SK-N-SH (cell line): ENCODE measurements at regions not wholly inside any gene's neighbourhood (a gene's known extent, or its start where the extent isn't known, plus 50 kb on each side); places are given as distances from the start of the nearest gene placed in this dataset.

ENCODE experiments used
- CTCF ChIA-PET: fragments of 300-600, 350-600 bp; formaldehyde crosslinking; extraction: SDS; loops from one replicate; lab custom pipeline; 2021; lab: Yijun Ruan, JAX
- POLR2A ChIA-PET: fragments of 350-600 bp; sonication (Branson Sonifier 250); formaldehyde crosslinking; extraction: SDS; loops from one replicate; lab custom pipeline; 2020; ENCODE audit warnings: antibody characterized with exemption, inconsistent platforms; lab: Yijun Ruan, JAX
- DNase-seq: peaks from one replicate; pipeline ENCODE4 v3.0.0; 2012
- H2AFZ ChIP-seq: fragments of 200-600 bp; sonication (generic); 2 replicates; pipeline ENCODE4 v1.8.1; 2016; ENCODE audit warnings: antibody characterized with exemption, mild to moderate bottlenecking, low read depth
- H3F3A ChIP-seq: fragments of 200-600 bp; sonication (generic); replicated peaks from 2 replicates; pipeline ENCODE3; 2016; ENCODE audit warnings: antibody characterized with exemption, mild to moderate bottlenecking; ENCODE audit not compliant: insufficient read depth
- H3K27ac ChIP-seq, 2 experiments: fragments of 200-500 bp in 1 of 2; fragments of 200-600 bp in 1 of 2; sonication (Bioruptor generic) in 1 of 2; sonication (generic), shearing (Covaris generic) in 1 of 2; 2 replicates each; pipeline versions ENCODE4 v1.5.1 to v1.6.1; 2014 to 2016; ENCODE audit warnings: low read depth in 2 of 2, inconsistent platforms in 1 of 2, low read length in 1 of 2, mild to moderate bottlenecking in 1 of 2, mixed read lengths in 1 of 2
- H3K27me3 ChIP-seq: fragments of 200-600 bp; sonication (generic), shearing (Covaris generic); 2 replicates; pipeline ENCODE4 v1.6.1; 2016; ENCODE audit warnings: mixed run types; ENCODE audit not compliant: insufficient read depth
- H3K36me3 ChIP-seq, 2 experiments: fragments of 200-500 bp in 1 of 2; fragments of 200-600 bp in 1 of 2; sonication (Bioruptor generic) in 1 of 2; sonication (generic) in 1 of 2; replicated peaks in 1 of 2; 2 replicates each; pipeline versions ENCODE3 to v1.5.1; 2014 to 2016; ENCODE audit warnings: low read length in 1 of 2, mild to moderate bottlenecking in 1 of 2; ENCODE audit not compliant: insufficient read depth in 2 of 2, control insufficient read depth in 1 of 2
- H3K4me1 ChIP-seq, 2 experiments: fragments of 200-500 bp in 1 of 2; fragments of 200-600 bp in 1 of 2; sonication (Bioruptor generic) in 1 of 2; sonication (generic), shearing (Covaris generic) in 1 of 2; 2 replicates each; pipeline versions ENCODE4 v1.5.1 to v1.6.1; 2014 to 2016; ENCODE audit warnings: low read depth in 1 of 2, low read length in 1 of 2, mixed run types in 1 of 2; ENCODE audit not compliant: insufficient read depth in 2 of 2, control insufficient read depth in 1 of 2
- H3K4me2 ChIP-seq: fragments of 200-600 bp; sonication (generic), shearing (Covaris generic); 2 replicates; pipeline ENCODE4 v1.6.1; 2017; ENCODE audit warnings: mixed run types
- H3K4me3 ChIP-seq, 2 experiments: fragments of 200-500 bp in 1 of 2; fragments of 200-600 bp in 1 of 2; sonication (Bioruptor generic) in 1 of 2; sonication (generic), shearing (Covaris generic) in 1 of 2; 2 replicates each; pipeline versions ENCODE4 v1.5.1 to v1.8.1; 2014 to 2016; ENCODE audit warnings: low read depth in 2 of 2, inconsistent platforms in 1 of 2, low read length in 1 of 2, mild to moderate bottlenecking in 1 of 2, mixed read lengths in 1 of 2, moderate library complexity in 1 of 2
- H3K79me2 ChIP-seq: fragments of 200-600 bp; sonication (generic); 2 replicates; pipeline ENCODE4 v1.8.1; 2017; ENCODE audit warnings: mild to moderate bottlenecking; ENCODE audit not compliant: insufficient read depth
- H3K9ac ChIP-seq: fragments of 200-600 bp; sonication (generic); 2 replicates; pipeline ENCODE4 v1.6.1; 2017; ENCODE audit warnings: mixed run types
- H3K9me2 ChIP-seq: fragments of 200-600 bp; sonication (generic); 2 replicates; pipeline ENCODE4 v1.6.1; 2017; ENCODE audit warnings: mixed run types
- H3K9me3 ChIP-seq: fragments of 200-600 bp; sonication (generic); 2 replicates; pipeline ENCODE4 v1.6.1; 2017; ENCODE audit warnings: mixed run types, mild to moderate bottlenecking, moderate library complexity
- H4K20me1 ChIP-seq: fragments of 200-600 bp; sonication (generic); 2 replicates; pipeline ENCODE4 v1.6.1; 2017; ENCODE audit warnings: mild to moderate bottlenecking, mixed run types; ENCODE audit not compliant: insufficient read depth
- ELF1 ChIP-seq: IDR thresholded peaks from 2 replicates; pipeline ENCODE4 v1.4.0; 2012
- FOSL2 ChIP-seq: IDR thresholded peaks from 2 replicates; pipeline ENCODE4 v1.4.0; 2012; ENCODE audit warnings: low read depth, mild to moderate bottlenecking, moderate library complexity, borderline replicate concordance
- FOXJ3 ChIP-seq: sonication (generic); formaldehyde crosslinking; IDR thresholded peaks from 2 replicates; pipeline ENCODE4 v1.5.1; 2020; ENCODE audit warnings: mild to moderate bottlenecking, missing genetic modification reagents
- GABPA ChIP-seq: IDR thresholded peaks from 2 replicates; pipeline ENCODE4 v1.4.0; 2012; ENCODE audit warnings: low read depth, mild to moderate bottlenecking
- JUND ChIP-seq: IDR thresholded peaks from 2 replicates; pipeline ENCODE4 v1.4.0; 2012
- MEF2A ChIP-seq: IDR thresholded peaks from 2 replicates; pipeline ENCODE4 v1.4.0; 2012; ENCODE audit warnings: low read depth, borderline replicate concordance
- MXI1 ChIP-seq: IDR thresholded peaks from 2 replicates; pipeline ENCODE4 v1.6.1; 2012; ENCODE audit warnings: mild to moderate bottlenecking, low read depth, low read length, improper control_type of control experiment
- POLR2AphosphoS5 ChIP-seq: IDR thresholded peaks from 2 replicates; pipeline ENCODE4 v1.6.1; 2012; ENCODE audit warnings: low read depth, low read length
- RCOR1 ChIP-seq: fragments of 150-350 bp; IDR thresholded peaks from 2 replicates; pipeline ENCODE4 v1.6.1; 2017; ENCODE audit warnings: antibody characterized with exemption, low read length
- SIN3A ChIP-seq: IDR thresholded peaks from 2 replicates; pipeline ENCODE4 v1.6.1; 2012; ENCODE audit warnings: low read depth, mild to moderate bottlenecking, low read length, moderate library complexity, borderline replicate concordance
- TEAD4 ChIP-seq: IDR thresholded peaks from 2 replicates; pipeline ENCODE4 v1.4.0; 2012; ENCODE audit warnings: mild to moderate bottlenecking, borderline replicate concordance; ENCODE audit not compliant: insufficient read depth
- USF1 ChIP-seq: IDR thresholded peaks from 2 replicates; pipeline ENCODE4 v1.4.0; 2012; ENCODE audit warnings: low read depth, borderline replicate concordance
- WGBS: methylation state at CpG from one replicate; pipeline ENCODE4 v1.1.6; 2017; ENCODE audit warnings: low lambda C conversion rate; 5-methylcytosine and 5-hydroxymethylcytosine counted together
- TF ChIP-seq, protein P1 (sequence below): fragments of 150-350 bp; IDR thresholded peaks from 2 replicates; pipeline ENCODE4 v1.6.1; 2017; ENCODE audit warnings: antibody characterized with exemption, low read length, low read depth, borderline replicate concordance
- TF ChIP-seq, protein P2 (sequence below): IDR thresholded peaks from 2 replicates; pipeline ENCODE4 v1.4.0; 2012; ENCODE audit warnings: low read depth, borderline replicate concordance
- TF ChIP-seq, protein P3 (sequence below): fragments of 150-350 bp; IDR thresholded peaks from 2 replicates; pipeline ENCODE4 v1.6.1; 2016; ENCODE audit warnings: mild to moderate bottlenecking, low read depth, low read length

DNA sequence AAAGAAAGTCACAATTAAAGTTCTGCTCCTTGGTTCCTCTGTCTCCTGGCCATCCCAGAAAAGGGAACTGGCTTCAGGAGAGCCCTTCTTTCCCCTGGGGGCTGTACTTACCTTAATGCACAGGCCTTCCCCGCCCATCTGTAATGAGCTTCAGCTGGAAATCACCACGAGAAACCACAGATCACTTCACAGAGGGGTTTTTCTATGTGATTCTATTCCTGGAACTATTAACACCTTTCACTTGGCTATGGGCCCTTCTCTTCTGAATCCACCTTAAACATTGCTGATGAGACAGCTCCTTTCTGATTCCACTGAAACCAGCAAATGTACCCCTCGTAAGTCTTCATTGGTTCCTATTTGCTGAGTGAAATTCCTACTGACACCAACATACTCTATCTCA lies 80.7 kb downstream of the FOXF2 start:
- Histone ChIP-seq H3K4me1 (no peaks in the 10 kb centered on the region), H3F3A (no peaks in the 10 kb centered on the region), H3K4me3 (no peak overlapping the region), H3K4me2 (no peak overlapping the region), H2AFZ (no peak overlapping the region), H4K20me1 (no peaks in the 10 kb centered on the region), H3K9me3 (no peaks in the 10 kb centered on the region), H3K27me3 (peaks cover 51% of the 10 kb centered on the region; the same call in 1 of the 2 replicates), H3K36me3 (no peaks in the 10 kb centered on the region), H3K79me2 (no peaks in the 10 kb centered on the region), H3K27ac (no peak overlapping the region), H3K9ac (no peak overlapping the region), H3K9me2 (no peaks in the 10 kb centered on the region)
- TF ChIP-seq SIN3A = no peak
- TF ChIP-seq, protein P1, sequence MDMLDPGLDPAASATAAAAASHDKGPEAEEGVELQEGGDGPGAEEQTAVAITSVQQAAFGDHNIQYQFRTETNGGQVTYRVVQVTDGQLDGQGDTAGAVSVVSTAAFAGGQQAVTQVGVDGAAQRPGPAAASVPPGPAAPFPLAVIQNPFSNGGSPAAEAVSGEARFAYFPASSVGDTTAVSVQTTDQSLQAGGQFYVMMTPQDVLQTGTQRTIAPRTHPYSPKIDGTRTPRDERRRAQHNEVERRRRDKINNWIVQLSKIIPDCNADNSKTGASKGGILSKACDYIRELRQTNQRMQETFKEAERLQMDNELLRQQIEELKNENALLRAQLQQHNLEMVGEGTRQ = no peak
- TF ChIP-seq RCOR1 = no peak
- no peak for TF ChIP-seq ELF1
- TF ChIP-seq FOXJ3 (CRISPR knock-in tag) = no peak
- no peak for TF ChIP-seq POLR2AphosphoS5
- TF ChIP-seq JUND = no peak
- TF ChIP-seq, protein P2, sequence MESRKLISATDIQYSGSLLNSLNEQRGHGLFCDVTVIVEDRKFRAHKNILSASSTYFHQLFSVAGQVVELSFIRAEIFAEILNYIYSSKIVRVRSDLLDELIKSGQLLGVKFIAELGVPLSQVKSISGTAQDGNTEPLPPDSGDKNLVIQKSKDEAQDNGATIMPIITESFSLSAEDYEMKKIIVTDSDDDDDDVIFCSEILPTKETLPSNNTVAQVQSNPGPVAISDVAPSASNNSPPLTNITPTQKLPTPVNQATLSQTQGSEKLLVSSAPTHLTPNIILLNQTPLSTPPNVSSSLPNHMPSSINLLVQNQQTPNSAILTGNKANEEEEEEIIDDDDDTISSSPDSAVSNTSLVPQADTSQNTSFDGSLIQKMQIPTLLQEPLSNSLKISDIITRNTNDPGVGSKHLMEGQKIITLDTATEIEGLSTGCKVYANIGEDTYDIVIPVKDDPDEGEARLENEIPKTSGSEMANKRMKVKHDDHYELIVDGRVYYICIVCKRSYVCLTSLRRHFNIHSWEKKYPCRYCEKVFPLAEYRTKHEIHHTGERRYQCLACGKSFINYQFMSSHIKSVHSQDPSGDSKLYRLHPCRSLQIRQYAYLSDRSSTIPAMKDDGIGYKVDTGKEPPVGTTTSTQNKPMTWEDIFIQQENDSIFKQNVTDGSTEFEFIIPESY = no peak
- no peak for TF ChIP-seq FOSL2
- TF ChIP-seq TEAD4 = no peak
- TF ChIP-seq GABPA = no peak
- DNase-seq = no peak
- CTCF ChIA-PET = no interaction called here
- 6% methylated on average over 3 of the region's 3 CpGs for WGBS
- POLR2A ChIA-PET = no interaction called here

- H3F3A ChIP-seq = no peaks in the 10 kb centered on the region
- H3K9me3 ChIP-seq = no peaks in the 10 kb centered on the region
- H2AFZ ChIP-seq = no peak overlapping the region
- no peaks in the 10 kb centered on the region for H4K20me1 ChIP-seq
- CTCF ChIA-PET = no interaction called here
- no peak for TF ChIP-seq JUND
- TF ChIP-seq, protein P1 = no peak
- TF ChIP-seq, protein P3, sequence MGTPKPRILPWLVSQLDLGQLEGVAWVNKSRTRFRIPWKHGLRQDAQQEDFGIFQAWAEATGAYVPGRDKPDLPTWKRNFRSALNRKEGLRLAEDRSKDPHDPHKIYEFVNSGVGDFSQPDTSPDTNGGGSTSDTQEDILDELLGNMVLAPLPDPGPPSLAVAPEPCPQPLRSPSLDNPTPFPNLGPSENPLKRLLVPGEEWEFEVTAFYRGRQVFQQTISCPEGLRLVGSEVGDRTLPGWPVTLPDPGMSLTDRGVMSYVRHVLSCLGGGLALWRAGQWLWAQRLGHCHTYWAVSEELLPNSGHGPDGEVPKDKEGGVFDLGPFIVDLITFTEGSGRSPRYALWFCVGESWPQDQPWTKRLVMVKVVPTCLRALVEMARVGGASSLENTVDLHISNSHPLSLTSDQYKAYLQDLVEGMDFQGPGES = no peak
- TF ChIP-seq MXI1 = no peak
- TF ChIP-seq ELF1 = no peak
- TF ChIP-seq USF1 = no peak
- TF ChIP-seq MEF2A = no peak
- POLR2A ChIA-PET = no interaction called here
- peaks cover 33% of the 10 kb centered on the region; the same call in 1 of the 2 replicates for H3K27me3 ChIP-seq
- H3K36me3 ChIP-seq = no peaks in the 10 kb centered on the region
- no peak overlapping the region for H3K9ac ChIP-seq
- DNase-seq = no peak
- H3K4me1 ChIP-seq = no peaks in the 10 kb centered on the region
- no peak overlapping the region for H3K27ac ChIP-seq
- H3K79me2 ChIP-seq = no peaks in the 10 kb centered on the region
- H3K9me2 ChIP-seq = no peaks in the 10 kb centered on the region
- no peak overlapping the region for H3K4me2 ChIP-seq
- H3K4me3 ChIP-seq = no peak overlapping the region
Measured at GRCh38 chr6:1472643-1473042, 83.3 kb downstream of the FOXF2 start.
